Fibroblast of lung (primary cell): ENCODE measurements at regions not wholly inside any gene's neighbourhood (a gene's known extent, or its start where the extent isn't known, plus 50 kb on each side); places are given as distances from the start of the nearest gene placed in this dataset.

Source experiments
- EZH2 ChIP-seq: IDR thresholded peaks from 2 replicates; pipeline ENCODE4 v1.5.1; 2012; ENCODE audit warnings: low read length, control low read depth, mild to moderate bottlenecking; ENCODE audit errors: missing control alignments
- TF ChIP-seq, protein P1 (sequence below), 2 donors: IDR thresholded peaks in 1 of 2; conservative IDR thresholded peaks in 1 of 2; 1 replicate in 1 of 2; 2 replicates in 1 of 2; pipeline ENCODE4 v1.5.1; 2011 to 2012; ENCODE audit warnings: low read length in 2 of 2, control low read depth in 1 of 2, inconsistent platforms in 1 of 2, low read depth in 1 of 2, mild to moderate bottlenecking in 1 of 2

DNA sequence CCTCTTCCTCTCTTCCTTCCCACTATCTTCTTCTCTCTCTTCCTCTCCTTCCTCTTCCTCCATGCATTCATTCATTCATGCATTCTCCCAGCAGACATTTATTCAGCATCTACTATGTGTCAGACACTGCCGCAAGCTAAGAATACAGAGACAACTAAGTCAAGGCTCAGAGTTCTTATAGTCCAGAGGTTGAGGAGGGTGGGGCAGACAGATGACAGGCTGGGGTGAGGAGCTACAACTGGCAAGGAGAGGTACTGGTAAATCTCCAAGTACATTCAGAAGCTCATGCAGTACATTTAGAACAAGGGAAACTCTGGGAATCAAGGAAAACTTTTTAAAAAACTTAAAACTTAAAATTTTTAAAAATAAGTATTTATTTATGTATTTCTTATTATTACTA is 56.4 kb upstream of the FMOD start:
- TF ChIP-seq, protein P1, sequence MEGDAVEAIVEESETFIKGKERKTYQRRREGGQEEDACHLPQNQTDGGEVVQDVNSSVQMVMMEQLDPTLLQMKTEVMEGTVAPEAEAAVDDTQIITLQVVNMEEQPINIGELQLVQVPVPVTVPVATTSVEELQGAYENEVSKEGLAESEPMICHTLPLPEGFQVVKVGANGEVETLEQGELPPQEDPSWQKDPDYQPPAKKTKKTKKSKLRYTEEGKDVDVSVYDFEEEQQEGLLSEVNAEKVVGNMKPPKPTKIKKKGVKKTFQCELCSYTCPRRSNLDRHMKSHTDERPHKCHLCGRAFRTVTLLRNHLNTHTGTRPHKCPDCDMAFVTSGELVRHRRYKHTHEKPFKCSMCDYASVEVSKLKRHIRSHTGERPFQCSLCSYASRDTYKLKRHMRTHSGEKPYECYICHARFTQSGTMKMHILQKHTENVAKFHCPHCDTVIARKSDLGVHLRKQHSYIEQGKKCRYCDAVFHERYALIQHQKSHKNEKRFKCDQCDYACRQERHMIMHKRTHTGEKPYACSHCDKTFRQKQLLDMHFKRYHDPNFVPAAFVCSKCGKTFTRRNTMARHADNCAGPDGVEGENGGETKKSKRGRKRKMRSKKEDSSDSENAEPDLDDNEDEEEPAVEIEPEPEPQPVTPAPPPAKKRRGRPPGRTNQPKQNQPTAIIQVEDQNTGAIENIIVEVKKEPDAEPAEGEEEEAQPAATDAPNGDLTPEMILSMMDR (conservative IDR thresholded peaks at IDR 0.05 in 1 of 2, IDR thresholded peaks at IDR 0.05 in 1 of 2; ENCODE audit: low read depth in 1 of 2, low read length in 2 of 2): no peak
- TF ChIP-seq EZH2: no peak
